A673 (cell line): ENCODE measurements at regions not wholly inside any gene's neighbourhood (a gene's known extent, or its start where the extent isn't known, plus 50 kb on each side); places are given as distances from the start of the nearest gene placed in this dataset.

Source experiments
- EZH2 ChIP-seq: fragments of 200-600 bp; sonication (generic); IDR thresholded peaks from 2 replicates; pipeline ENCODE4 v1.6.1; 2017; ENCODE audit warnings: borderline replicate concordance, low read depth, mild to moderate bottlenecking, mixed read lengths, antibody characterized with exemption, low read length; ENCODE audit not compliant: poor library complexity, severe bottlenecking
- TF ChIP-seq, protein P1 (sequence below): fragments of 300-800, 200-600 bp; sonication (generic); conservative IDR thresholded peaks from 2 replicates; pipeline ENCODE4 v1.5.1; 2017; ENCODE audit warnings: low read depth, mild to moderate bottlenecking, antibody characterized with exemption, low read length, moderate library complexity, mixed read lengths

- TF ChIP-seq, protein P1, sequence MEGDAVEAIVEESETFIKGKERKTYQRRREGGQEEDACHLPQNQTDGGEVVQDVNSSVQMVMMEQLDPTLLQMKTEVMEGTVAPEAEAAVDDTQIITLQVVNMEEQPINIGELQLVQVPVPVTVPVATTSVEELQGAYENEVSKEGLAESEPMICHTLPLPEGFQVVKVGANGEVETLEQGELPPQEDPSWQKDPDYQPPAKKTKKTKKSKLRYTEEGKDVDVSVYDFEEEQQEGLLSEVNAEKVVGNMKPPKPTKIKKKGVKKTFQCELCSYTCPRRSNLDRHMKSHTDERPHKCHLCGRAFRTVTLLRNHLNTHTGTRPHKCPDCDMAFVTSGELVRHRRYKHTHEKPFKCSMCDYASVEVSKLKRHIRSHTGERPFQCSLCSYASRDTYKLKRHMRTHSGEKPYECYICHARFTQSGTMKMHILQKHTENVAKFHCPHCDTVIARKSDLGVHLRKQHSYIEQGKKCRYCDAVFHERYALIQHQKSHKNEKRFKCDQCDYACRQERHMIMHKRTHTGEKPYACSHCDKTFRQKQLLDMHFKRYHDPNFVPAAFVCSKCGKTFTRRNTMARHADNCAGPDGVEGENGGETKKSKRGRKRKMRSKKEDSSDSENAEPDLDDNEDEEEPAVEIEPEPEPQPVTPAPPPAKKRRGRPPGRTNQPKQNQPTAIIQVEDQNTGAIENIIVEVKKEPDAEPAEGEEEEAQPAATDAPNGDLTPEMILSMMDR, result no peak
- no peak for TF ChIP-seq EZH2
Measured at GRCh38 chr16:13553453-13553985, 366.4 kb upstream of the ERCC4 start.
